ENCODE measurements at regions not wholly inside any gene's neighbourhood (a gene's known extent, or its start where the extent isn't known, plus 50 kb on each side); places are given as distances from the start of the nearest gene placed in this dataset.

DNA sequence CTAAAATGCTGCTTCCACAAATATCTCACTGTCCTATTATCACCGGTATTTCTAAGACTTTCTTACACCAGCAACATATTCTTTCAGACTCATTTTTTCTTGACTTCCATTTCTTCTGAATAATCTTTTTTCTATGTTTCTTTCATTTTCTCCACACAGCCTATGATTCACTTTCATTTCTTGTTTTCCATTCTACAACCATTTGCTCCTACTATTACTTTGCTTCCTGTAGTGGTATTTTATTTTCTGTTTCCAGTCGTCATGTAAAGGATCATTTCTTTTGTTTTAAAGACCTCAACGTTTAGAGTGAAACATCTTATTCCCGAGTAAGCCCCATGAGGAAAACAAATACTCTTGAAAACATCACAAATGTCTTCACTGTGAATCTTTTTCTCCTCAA, 182.2 kb upstream of the MDGA2 start:
- TF ChIP-seq, protein P1, sequence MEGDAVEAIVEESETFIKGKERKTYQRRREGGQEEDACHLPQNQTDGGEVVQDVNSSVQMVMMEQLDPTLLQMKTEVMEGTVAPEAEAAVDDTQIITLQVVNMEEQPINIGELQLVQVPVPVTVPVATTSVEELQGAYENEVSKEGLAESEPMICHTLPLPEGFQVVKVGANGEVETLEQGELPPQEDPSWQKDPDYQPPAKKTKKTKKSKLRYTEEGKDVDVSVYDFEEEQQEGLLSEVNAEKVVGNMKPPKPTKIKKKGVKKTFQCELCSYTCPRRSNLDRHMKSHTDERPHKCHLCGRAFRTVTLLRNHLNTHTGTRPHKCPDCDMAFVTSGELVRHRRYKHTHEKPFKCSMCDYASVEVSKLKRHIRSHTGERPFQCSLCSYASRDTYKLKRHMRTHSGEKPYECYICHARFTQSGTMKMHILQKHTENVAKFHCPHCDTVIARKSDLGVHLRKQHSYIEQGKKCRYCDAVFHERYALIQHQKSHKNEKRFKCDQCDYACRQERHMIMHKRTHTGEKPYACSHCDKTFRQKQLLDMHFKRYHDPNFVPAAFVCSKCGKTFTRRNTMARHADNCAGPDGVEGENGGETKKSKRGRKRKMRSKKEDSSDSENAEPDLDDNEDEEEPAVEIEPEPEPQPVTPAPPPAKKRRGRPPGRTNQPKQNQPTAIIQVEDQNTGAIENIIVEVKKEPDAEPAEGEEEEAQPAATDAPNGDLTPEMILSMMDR (IDR thresholded peaks at IDR 0.05; ENCODE audit: low read depth, low read length) = no peak
- TF ChIP-seq MYC (IDR thresholded peaks at IDR 0.05; ENCODE audit: low read depth, low read length) (no peak), POLR2A (IDR thresholded peaks at IDR 0.05; ENCODE audit: extremely low read depth, insufficient read length) (no peak)
- TF ChIP-seq, protein P2, sequence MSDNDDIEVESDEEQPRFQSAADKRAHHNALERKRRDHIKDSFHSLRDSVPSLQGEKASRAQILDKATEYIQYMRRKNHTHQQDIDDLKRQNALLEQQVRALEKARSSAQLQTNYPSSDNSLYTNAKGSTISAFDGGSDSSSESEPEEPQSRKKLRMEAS (IDR thresholded peaks at IDR 0.05; ENCODE audit: low read depth, low read length) = no peak
- H3K4me3 ChIP-seq (ENCODE audit: low read depth, low read length) = no peak overlapping the region
- no peak for DNase-seq (ENCODE audit: low read depth)

DNA sequence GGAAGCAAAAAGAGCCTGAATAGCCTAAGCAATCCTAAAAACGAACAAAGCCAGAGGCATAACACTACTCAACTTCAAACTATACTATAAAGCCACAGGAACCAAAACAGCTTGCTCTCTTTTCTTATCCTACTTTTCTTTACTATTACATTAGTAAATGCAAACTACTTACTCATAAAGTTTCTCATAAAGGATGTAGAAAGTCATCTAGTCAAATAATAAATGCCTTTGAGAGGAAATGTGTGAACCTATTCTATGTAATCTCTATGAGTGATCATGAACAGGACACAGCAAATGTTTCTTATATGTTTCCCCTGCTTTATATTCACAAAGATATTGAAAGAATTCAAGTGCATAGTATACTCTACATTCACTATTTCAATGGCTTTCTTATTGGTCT, 176.9 kb upstream of the MDGA2 start:
- no peak overlapping the region for H3K4me3 ChIP-seq (ENCODE audit: low read depth, low read length)
- TF ChIP-seq, protein P2 (IDR thresholded peaks at IDR 0.05; ENCODE audit: low read depth, low read length) = no peak
- TF ChIP-seq POLR2A (IDR thresholded peaks at IDR 0.05; ENCODE audit: extremely low read depth, insufficient read length) (no peak), MYC (IDR thresholded peaks at IDR 0.05; ENCODE audit: low read depth, low read length) (no peak)
- TF ChIP-seq, protein P1 (IDR thresholded peaks at IDR 0.05; ENCODE audit: low read depth, low read length) = no peak
- DNase-seq (ENCODE audit: low read depth) = no peak

DNA sequence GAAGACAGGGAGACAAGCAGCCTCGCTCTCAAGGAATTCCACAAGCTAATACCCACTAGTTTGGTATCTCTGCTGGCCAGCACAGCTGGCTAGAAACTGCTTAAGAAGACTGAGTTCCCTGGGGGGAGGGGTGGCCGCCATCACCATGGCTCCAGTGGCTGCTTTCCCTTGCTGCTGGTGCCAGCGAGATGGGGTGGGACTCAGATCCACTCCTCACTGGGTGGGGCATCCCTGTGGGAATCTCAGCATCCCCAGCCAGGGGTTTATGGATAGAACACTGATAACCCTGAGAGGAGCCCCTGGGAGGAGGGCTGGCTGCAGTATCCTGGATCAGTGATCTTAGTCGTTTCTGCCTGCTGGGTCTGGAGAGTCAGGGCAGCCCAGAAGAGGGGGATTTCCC, 170.6 kb upstream of the MDGA2 start:
- TF ChIP-seq POLR2A (IDR thresholded peaks at IDR 0.05; ENCODE audit: extremely low read depth, insufficient read length) = no peak
- TF ChIP-seq, protein P1 (IDR thresholded peaks at IDR 0.05; ENCODE audit: low read depth, low read length) = no peak
- TF ChIP-seq MYC (IDR thresholded peaks at IDR 0.05; ENCODE audit: low read depth, low read length) = no peak
- TF ChIP-seq, protein P2 (IDR thresholded peaks at IDR 0.05; ENCODE audit: low read depth, low read length) = no peak
- no peak overlapping the region for H3K4me3 ChIP-seq (ENCODE audit: low read depth, low read length)
- DNase-seq (ENCODE audit: low read depth) = no peak

DNA sequence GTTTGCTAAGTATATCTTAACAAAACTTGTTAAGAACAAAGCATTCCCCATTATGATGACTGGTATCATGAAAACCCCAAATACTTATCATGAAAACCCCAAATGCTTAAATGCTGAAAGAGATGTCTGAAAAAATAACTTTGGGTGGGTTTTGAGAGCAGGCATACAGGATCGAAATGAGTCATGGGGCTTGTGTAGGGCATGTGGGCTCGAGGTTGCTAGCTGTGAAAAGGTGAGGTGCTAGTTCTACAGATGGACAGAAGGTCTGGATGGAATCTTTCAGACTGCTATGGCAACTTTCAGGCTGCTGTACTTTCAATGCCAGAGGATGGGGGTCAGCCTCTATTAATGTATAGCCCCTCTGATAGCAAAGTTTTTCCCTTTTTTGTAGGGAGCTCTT, 167.8 kb upstream of the MDGA2 start:
- DNase-seq (ENCODE audit: low read depth) = no peak
- H3K4me3 ChIP-seq (ENCODE audit: low read depth, low read length) = no peak overlapping the region
- TF ChIP-seq MYC (IDR thresholded peaks at IDR 0.05; ENCODE audit: low read depth, low read length) = no peak
- TF ChIP-seq POLR2A (IDR thresholded peaks at IDR 0.05; ENCODE audit: extremely low read depth, insufficient read length) = no peak
- TF ChIP-seq, protein P1 (IDR thresholded peaks at IDR 0.05; ENCODE audit: low read depth, low read length) = no peak

DNA sequence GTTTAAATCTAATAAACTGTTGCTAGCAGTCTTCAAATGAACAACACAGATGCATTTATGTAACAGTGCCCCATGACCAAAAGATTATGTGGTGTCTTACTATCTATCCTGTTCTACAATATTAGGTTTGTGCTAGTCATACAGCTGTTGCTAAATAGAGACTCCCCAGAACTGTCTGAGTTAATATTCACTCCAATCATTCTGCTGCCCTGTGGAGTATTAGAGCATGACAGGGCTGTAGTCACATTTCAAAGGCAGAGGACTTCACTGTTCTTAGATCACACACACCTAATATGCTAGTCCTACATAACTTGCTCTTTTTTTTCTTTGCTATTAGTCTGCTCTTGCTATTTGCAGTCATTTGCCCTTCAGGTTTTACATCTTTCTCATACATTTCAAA, 157.6 kb upstream of the MDGA2 start:
- TF ChIP-seq, protein P2 (IDR thresholded peaks at IDR 0.05; ENCODE audit: low read depth, low read length) = no peak
- TF ChIP-seq, protein P1 (IDR thresholded peaks at IDR 0.05; ENCODE audit: low read depth, low read length) = no peak
- TF ChIP-seq MYC (IDR thresholded peaks at IDR 0.05; ENCODE audit: low read depth, low read length) = no peak
- no peak for TF ChIP-seq POLR2A (IDR thresholded peaks at IDR 0.05; ENCODE audit: extremely low read depth, insufficient read length)
- DNase-seq (ENCODE audit: low read depth) = no peak
- no peak overlapping the region for H3K4me3 ChIP-seq (ENCODE audit: low read depth, low read length)

DNA sequence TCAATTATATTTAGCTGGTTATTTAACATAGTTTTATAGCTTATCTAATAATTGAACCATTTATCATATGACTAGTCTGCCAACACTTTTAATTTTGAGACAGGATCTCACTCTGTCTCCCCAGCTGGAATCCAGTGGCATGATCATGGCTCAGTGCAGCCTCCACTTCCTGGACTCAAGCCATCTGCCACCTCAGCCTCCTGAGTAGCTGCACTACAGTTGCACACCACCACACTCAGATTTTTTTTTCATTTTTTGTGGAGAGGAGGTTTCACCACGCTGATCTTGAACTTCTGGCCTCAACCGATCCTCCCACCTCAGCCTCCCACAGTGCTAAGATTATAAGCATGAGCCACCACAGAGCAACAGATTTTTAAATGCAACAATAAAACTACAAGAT, 151.4 kb upstream of the MDGA2 start:
- TF ChIP-seq, protein P2 (IDR thresholded peaks at IDR 0.05; ENCODE audit: low read depth, low read length) = no peak
- TF ChIP-seq MYC (IDR thresholded peaks at IDR 0.05; ENCODE audit: low read depth, low read length) (no peak), POLR2A (IDR thresholded peaks at IDR 0.05; ENCODE audit: extremely low read depth, insufficient read length) (no peak)
- TF ChIP-seq, protein P1 (IDR thresholded peaks at IDR 0.05; ENCODE audit: low read depth, low read length) = no peak
- DNase-seq (ENCODE audit: low read depth) = no peak
- H3K4me3 ChIP-seq (ENCODE audit: low read depth, low read length) = no peak overlapping the region
